ENCODE measurements at regions not wholly inside any gene's neighbourhood (a gene's known extent, or its start where the extent isn't known, plus 50 kb on each side); places are given as distances from the start of the nearest gene placed in this dataset.

GRCh38 chr1:198909973-198910372 lies 271.1 kb downstream of the PTPRC start:
- no peak for TF ChIP-seq POLR2A (IDR thresholded peaks at IDR 0.05)
- TF ChIP-seq, protein P1, sequence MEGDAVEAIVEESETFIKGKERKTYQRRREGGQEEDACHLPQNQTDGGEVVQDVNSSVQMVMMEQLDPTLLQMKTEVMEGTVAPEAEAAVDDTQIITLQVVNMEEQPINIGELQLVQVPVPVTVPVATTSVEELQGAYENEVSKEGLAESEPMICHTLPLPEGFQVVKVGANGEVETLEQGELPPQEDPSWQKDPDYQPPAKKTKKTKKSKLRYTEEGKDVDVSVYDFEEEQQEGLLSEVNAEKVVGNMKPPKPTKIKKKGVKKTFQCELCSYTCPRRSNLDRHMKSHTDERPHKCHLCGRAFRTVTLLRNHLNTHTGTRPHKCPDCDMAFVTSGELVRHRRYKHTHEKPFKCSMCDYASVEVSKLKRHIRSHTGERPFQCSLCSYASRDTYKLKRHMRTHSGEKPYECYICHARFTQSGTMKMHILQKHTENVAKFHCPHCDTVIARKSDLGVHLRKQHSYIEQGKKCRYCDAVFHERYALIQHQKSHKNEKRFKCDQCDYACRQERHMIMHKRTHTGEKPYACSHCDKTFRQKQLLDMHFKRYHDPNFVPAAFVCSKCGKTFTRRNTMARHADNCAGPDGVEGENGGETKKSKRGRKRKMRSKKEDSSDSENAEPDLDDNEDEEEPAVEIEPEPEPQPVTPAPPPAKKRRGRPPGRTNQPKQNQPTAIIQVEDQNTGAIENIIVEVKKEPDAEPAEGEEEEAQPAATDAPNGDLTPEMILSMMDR (IDR thresholded peaks at IDR 0.05), result no peak
